Glutamatergic neuron (in vitro differentiated cells): ENCODE measurements at regions not wholly inside any gene's neighbourhood (a gene's known extent, or its start where the extent isn't known, plus 50 kb on each side); places are given as distances from the start of the nearest gene placed in this dataset.

Experiments used
- DNase-seq: peaks from one replicate; pipeline ENCODE4 v3.0.0; 2022
- H3K27ac Mint-ChIP-seq: one replicate; pipeline ENCODE4 v1.8.0; 2020; ENCODE audit warnings: mild to moderate bottlenecking, mixed read lengths, inconsistent platforms; ENCODE audit not compliant: unreplicated experiment
- H3K27me3 Mint-ChIP-seq: one replicate; pipeline ENCODE4 v1.8.0; 2020; ENCODE audit warnings: mild to moderate bottlenecking, moderate library complexity, mixed read lengths, inconsistent platforms; ENCODE audit not compliant: unreplicated experiment
- H3K36me3 Mint-ChIP-seq: one replicate; pipeline ENCODE4 v1.8.0; 2020; ENCODE audit warnings: mild to moderate bottlenecking, mixed read lengths, inconsistent platforms; ENCODE audit not compliant: unreplicated experiment
- H3K4me1 Mint-ChIP-seq: one replicate; pipeline ENCODE4 v1.8.0; 2020; ENCODE audit warnings: mild to moderate bottlenecking, low read depth, mixed read lengths, inconsistent platforms; ENCODE audit not compliant: unreplicated experiment
- H3K4me3 Mint-ChIP-seq: one replicate; pipeline ENCODE4 v1.8.0; 2020; ENCODE audit warnings: mild to moderate bottlenecking, mixed read lengths, inconsistent platforms; ENCODE audit not compliant: unreplicated experiment
- H3K9me3 Mint-ChIP-seq: one replicate; pipeline ENCODE4 v1.8.0; 2020; ENCODE audit warnings: mild to moderate bottlenecking, moderate library complexity, mixed read lengths, inconsistent platforms; ENCODE audit not compliant: unreplicated experiment
- TF ChIP-seq, protein P1 (sequence below): fragments of 200-600 bp; sonication (generic); IDR thresholded peaks from one replicate; pipeline ENCODE4 v1.5.0; 2021; ENCODE audit not compliant: partially characterized antibody, unreplicated experiment

DNA sequence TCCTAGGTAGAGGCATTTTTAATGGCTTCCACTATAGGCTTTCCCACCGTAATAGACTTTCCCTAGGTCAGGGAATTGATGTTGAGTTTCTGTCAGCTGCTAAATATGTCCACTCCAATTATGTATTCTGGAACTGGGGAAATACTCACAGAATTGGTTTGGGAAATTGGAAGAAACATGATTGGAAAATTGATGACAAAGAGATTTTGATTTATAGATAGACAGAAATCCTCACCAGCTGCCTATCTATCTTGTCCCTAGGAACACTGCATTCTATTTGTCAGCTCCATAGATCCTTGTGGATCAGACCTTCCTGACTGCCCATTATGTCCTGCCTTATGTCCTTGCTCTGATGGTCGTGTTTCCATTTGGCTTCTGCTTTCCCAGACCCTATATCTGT, 75.6 kb upstream of the TNIK start:
- no peaks in the 10 kb centered on the region for H3K36me3 Mint-ChIP-seq
- no peak overlapping the region for H3K4me3 Mint-ChIP-seq
- TF ChIP-seq, protein P1, sequence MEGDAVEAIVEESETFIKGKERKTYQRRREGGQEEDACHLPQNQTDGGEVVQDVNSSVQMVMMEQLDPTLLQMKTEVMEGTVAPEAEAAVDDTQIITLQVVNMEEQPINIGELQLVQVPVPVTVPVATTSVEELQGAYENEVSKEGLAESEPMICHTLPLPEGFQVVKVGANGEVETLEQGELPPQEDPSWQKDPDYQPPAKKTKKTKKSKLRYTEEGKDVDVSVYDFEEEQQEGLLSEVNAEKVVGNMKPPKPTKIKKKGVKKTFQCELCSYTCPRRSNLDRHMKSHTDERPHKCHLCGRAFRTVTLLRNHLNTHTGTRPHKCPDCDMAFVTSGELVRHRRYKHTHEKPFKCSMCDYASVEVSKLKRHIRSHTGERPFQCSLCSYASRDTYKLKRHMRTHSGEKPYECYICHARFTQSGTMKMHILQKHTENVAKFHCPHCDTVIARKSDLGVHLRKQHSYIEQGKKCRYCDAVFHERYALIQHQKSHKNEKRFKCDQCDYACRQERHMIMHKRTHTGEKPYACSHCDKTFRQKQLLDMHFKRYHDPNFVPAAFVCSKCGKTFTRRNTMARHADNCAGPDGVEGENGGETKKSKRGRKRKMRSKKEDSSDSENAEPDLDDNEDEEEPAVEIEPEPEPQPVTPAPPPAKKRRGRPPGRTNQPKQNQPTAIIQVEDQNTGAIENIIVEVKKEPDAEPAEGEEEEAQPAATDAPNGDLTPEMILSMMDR = no peak
- H3K9me3 Mint-ChIP-seq = no peaks in the 10 kb centered on the region
- no peak for DNase-seq
- H3K27me3 Mint-ChIP-seq = no peaks in the 10 kb centered on the region
- no peak overlapping the region for H3K27ac Mint-ChIP-seq
- H3K4me1 Mint-ChIP-seq = no peaks in the 10 kb centered on the region

GRCh38 chr3:171535133-171535532, 74.9 kb upstream of the TNIK start:
- Mint-ChIP-seq H3K27me3 (no peaks in the 10 kb centered on the region), H3K4me3 (no peak overlapping the region), H3K36me3 (no peaks in the 10 kb centered on the region), H3K27ac (no peak overlapping the region), H3K4me1 (no peaks in the 10 kb centered on the region), H3K9me3 (no peaks in the 10 kb centered on the region)
- TF ChIP-seq, protein P1 = no peak
- no peak for DNase-seq

- DNase-seq = no peak
- H3K4me3 Mint-ChIP-seq = no peak overlapping the region
- no peaks in the 10 kb centered on the region for H3K36me3 Mint-ChIP-seq
- TF ChIP-seq, protein P1 = no peak
- H3K9me3 Mint-ChIP-seq = no peaks in the 10 kb centered on the region
- H3K27ac Mint-ChIP-seq = no peak overlapping the region
- no peaks in the 10 kb centered on the region for H3K27me3 Mint-ChIP-seq
- no peaks in the 10 kb centered on the region for H3K4me1 Mint-ChIP-seq
Observed at GRCh38 chr3:171533702-171534101, 73.5 kb upstream of the TNIK start.

- Mint-ChIP-seq H3K4me3 (no peak overlapping the region), H3K4me1 (no peaks in the 10 kb centered on the region), H3K27me3 (no peaks in the 10 kb centered on the region), H3K9me3 (no peaks in the 10 kb centered on the region), H3K27ac (no peak overlapping the region), H3K36me3 (no peaks in the 10 kb centered on the region)
- TF ChIP-seq, protein P1 = no peak
- no peak for DNase-seq
Observed at GRCh38 chr3:171532294-171532693, 72.1 kb upstream of the TNIK start.

DNA sequence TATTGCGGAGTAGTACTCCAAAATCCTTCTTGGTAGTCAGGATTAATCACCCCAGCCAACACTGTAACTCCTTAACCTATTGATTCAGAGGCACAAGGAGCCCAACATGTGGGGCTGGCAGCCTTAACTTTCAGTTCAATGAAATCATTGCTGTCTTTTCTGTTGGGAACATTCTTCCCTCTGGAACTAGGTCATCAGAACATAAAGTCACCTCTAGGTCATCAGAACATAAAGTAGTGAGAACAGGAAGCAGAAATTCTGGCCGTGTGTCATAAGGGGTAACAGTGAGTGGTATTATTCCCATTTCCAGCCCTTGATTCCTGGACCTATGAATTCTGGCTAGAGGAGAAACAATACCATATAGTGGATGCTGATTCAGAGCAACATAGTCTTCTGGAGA, 71.5 kb upstream of the TNIK start:
- Mint-ChIP-seq H3K4me3 (no peak overlapping the region), H3K4me1 (no peaks in the 10 kb centered on the region), H3K27ac (no peak overlapping the region), H3K9me3 (no peaks in the 10 kb centered on the region), H3K27me3 (no peaks in the 10 kb centered on the region), H3K36me3 (no peaks in the 10 kb centered on the region)
- no peak for DNase-seq
- TF ChIP-seq, protein P1 = no peak
